Pancreas (tissue), 10 donors: ENCODE measurements at regions not wholly inside any gene's neighbourhood (a gene's known extent, or its start where the extent isn't known, plus 50 kb on each side); places are given as distances from the start of the nearest gene placed in this dataset.

Experiments
- ATAC-seq, 4 donors: fragments of 200-7000 bp; cut with Tn5 transposase; one replicate each; pipeline versions ENCODE4 v1.8.0 to v1.9.1; 2020; ENCODE audit warnings: mild to moderate bottlenecking in 4 of 4, moderate library complexity in 4 of 4
- DNase-seq, 6 donors: peaks; one replicate each; pipeline ENCODE4 v3.0.0-alpha.2; 2020
- FAIRE-seq: peaks from 2 replicates; lab custom pipeline; 2012; peaks lifted over from hg19 to GRCh38; lab: Jason Lieb, UNC
- H3K27ac ChIP-seq, 4 donors: fragments of 200-600 bp; sonication (generic); 1 replicate in 3 of 4; 2 replicates in 1 of 4; pipeline versions ENCODE4 v1.5.0 to v1.8.0; 2020
- H3K27me3 ChIP-seq, 4 donors: fragments of 200-600 bp; one replicate each; pipeline ENCODE4 v1.8.0; 2021
- H3K36me3 ChIP-seq, 3 donors: fragments of 200-600 bp; sonication (generic) in 1 of 3; one replicate each; pipeline versions ENCODE4 v1.5.0 to v1.8.0; 2020 to 2021
- H3K4me1 ChIP-seq, 3 donors: fragments of 200-600 bp; one replicate each; pipeline ENCODE4 v1.8.0; 2021
- H3K4me3 ChIP-seq, 4 donors: fragments of 200-600 bp; sonication (generic) in 2 of 4; one replicate each; pipeline versions ENCODE4 v1.5.0 to v1.8.0; 2020 to 2021
- H3K9me3 ChIP-seq, 4 donors: fragments of 200-600 bp; one replicate each; pipeline ENCODE4 v1.8.0; 2021
- WGBS, 2 donors: extraction: QIAGEN DNeasy Blood & Tissue Kit; methylation state at CpG; one replicate each; pipeline ENCODE4 v1.1.7; 2013; 5-methylcytosine and 5-hydroxymethylcytosine counted together
- intact Hi-C, 3 donors: fragments of 100-400 bp; cut with DNase I; formaldehyde crosslinking; loops; one replicate each; pipeline versions ENCODE4 v1.11.1 to v1.14.2; 2022
- TF ChIP-seq, protein P1 (sequence below), 4 donors: fragments of 200-600 bp; sonication (generic) in 3 of 4; IDR thresholded peaks; one replicate each; pipeline versions ENCODE4 v1.5.0 to v1.8.0; 2021; ENCODE audit warnings: antibody characterized with exemption in 4 of 4
- donor health status: healthy with polysubstance abuse.
- donor health status: DM: no; HTN: no; CAD: no; lungs with moderate emphysema.
- donor health status: DM: no; HTN: no; CAD: no.
- donor health status: control.
- donor health status: control.
- donor health status: Bipolar disorder and iron deficiency.
- donor health status: DM: yes; HTN: yes; CAD: no.
- donor health status: DM: no; HTN: no; CAD: no.
- donor health status: DM: no; HTN: no; CAD: no.
- donor health status: DM: yes; HTN: yes; CAD: no.

GRCh38 chr4:96543346-96543745 is 703.5 kb downstream of the PDHA2 start:
- FAIRE-seq (no peak), ATAC-seq (no peak), DNase-seq (no peak)
- intact Hi-C loops = no loop called here
- Histone ChIP-seq H3K27ac (no peak overlapping the region), H3K9me3 (no peaks in the 10 kb centered on the region), H3K4me1 (no peaks in the 10 kb centered on the region), H3K4me3 (no peak overlapping the region), H3K27me3 (no peaks in the 10 kb centered on the region), H3K36me3 (no peaks in the 10 kb centered on the region)
- TF ChIP-seq, protein P1, sequence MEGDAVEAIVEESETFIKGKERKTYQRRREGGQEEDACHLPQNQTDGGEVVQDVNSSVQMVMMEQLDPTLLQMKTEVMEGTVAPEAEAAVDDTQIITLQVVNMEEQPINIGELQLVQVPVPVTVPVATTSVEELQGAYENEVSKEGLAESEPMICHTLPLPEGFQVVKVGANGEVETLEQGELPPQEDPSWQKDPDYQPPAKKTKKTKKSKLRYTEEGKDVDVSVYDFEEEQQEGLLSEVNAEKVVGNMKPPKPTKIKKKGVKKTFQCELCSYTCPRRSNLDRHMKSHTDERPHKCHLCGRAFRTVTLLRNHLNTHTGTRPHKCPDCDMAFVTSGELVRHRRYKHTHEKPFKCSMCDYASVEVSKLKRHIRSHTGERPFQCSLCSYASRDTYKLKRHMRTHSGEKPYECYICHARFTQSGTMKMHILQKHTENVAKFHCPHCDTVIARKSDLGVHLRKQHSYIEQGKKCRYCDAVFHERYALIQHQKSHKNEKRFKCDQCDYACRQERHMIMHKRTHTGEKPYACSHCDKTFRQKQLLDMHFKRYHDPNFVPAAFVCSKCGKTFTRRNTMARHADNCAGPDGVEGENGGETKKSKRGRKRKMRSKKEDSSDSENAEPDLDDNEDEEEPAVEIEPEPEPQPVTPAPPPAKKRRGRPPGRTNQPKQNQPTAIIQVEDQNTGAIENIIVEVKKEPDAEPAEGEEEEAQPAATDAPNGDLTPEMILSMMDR (IDR thresholded peaks at IDR 0.05) = no peak
- whole genome bisulfite sequencing, 2 donors = 90 to 94% methylated on average over 2 of the region's 2 CpGs

GRCh38 chr4:96558466-96558865 is 718.6 kb downstream of the PDHA2 start:
- 75 to 85% methylated on average over 2 of the region's 2 CpGs for WGBS, 2 donors
- no peaks in the 10 kb centered on the region for H3K27me3 ChIP-seq
- TF ChIP-seq, protein P1 (IDR thresholded peaks at IDR 0.05) = no peak
- FAIRE-seq = no peak
- no peaks in the 10 kb centered on the region for H3K9me3 ChIP-seq
- DNase-seq = no peak
- no peak overlapping the region for H3K4me3 ChIP-seq
- no peak for ATAC-seq
- intact Hi-C loops = no loop called here
- no peaks in the 10 kb centered on the region for H3K4me1 ChIP-seq
- H3K27ac ChIP-seq = no peak overlapping the region
- H3K36me3 ChIP-seq = no peaks in the 10 kb centered on the region

GRCh38 chr4:96566755-96567154 is 726.9 kb downstream of the PDHA2 start:
- no peaks in the 10 kb centered on the region for H3K4me1 ChIP-seq
- H3K36me3 ChIP-seq = no peaks in the 10 kb centered on the region
- intact Hi-C loops = no loop called here
- no peaks in the 10 kb centered on the region for H3K9me3 ChIP-seq
- WGBS, 2 donors = 74 to 85% methylated on average over 2 of the region's 2 CpGs
- TF ChIP-seq, protein P1 (IDR thresholded peaks at IDR 0.05) = no peak
- FAIRE-seq (no peak), DNase-seq (no peak), ATAC-seq (no peak)
- H3K4me3 ChIP-seq = no peak overlapping the region
- no peak overlapping the region for H3K27ac ChIP-seq
- no peaks in the 10 kb centered on the region for H3K27me3 ChIP-seq

DNA sequence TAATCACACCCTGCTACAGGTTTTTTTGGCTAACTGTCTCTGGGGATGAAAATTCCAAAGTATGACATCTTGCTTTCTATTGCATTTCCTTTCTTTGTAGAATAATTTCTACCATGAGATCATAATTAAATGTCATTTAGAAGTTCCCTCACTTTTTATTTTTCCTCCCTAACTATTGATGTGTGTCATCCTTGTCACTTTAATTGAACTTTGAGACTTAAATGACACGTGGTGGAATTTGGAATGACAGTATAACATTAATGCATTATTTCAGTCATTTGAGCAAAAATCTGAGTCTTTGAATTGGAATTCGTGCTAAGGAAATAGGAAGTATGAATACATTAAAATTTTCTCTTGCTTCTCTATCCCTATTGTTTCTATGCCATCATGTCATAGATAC is 745.4 kb downstream of the PDHA2 start:
- no peak for ATAC-seq
- Histone ChIP-seq H3K4me1 (no peaks in the 10 kb centered on the region), H3K27ac (no peak overlapping the region), H3K9me3 (no peaks in the 10 kb centered on the region), H3K4me3 (no peak overlapping the region), H3K36me3 (no peaks in the 10 kb centered on the region), H3K27me3 (no peaks in the 10 kb centered on the region)
- no peak for FAIRE-seq
- TF ChIP-seq, protein P1 (IDR thresholded peaks at IDR 0.05) = no peak
- DNase-seq = no peak
- 61 to 72% methylated on average over 2 of the region's 2 CpGs for WGBS, 2 donors
- intact Hi-C loops = no loop called here

DNA sequence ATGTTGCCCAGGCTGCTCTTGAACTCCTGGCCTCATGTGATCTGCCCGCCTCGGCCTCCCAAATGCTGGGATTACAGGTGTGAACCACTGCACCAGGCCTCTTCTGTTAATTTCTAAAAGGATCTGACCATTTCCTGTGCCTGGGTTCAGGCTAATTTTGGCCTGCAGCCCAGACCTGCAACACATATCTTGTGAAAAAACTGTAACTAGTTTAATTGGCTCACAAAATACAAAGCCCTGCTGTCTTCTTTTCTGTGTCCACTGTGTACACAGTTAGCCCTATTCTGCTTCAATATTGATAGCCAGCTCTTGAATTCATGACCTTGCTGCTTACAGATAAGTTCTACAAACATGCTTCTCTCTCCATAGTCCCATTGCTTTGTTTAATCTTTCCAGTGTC is 753.5 kb downstream of the PDHA2 start:
- H3K4me3 ChIP-seq = no peak overlapping the region
- ATAC-seq (peak; percentile 90 to 98 (median 96)), FAIRE-seq (no peak), DNase-seq (peak; percentile 58 to 74 (median 66))
- H3K4me1 ChIP-seq = peaks cover 0 to 10% (median 3%) of the 10 kb centered on the region in 3 donors
- no peaks in the 10 kb centered on the region for H3K27me3 ChIP-seq
- TF ChIP-seq, protein P1 (IDR thresholded peaks at IDR 0.05) = no peak
- H3K36me3 ChIP-seq = no peaks in the 10 kb centered on the region
- intact Hi-C loops = no loop called here
- 10 to 22% methylated on average over 2 of the region's 2 CpGs for WGBS, 2 donors
- peak overlapping the region in 2 of 4 donors; percentile 11 to 65 for H3K27ac ChIP-seq
- H3K9me3 ChIP-seq = no peaks in the 10 kb centered on the region
